Neutrophil (primary cell): ENCODE measurements at regions not wholly inside any gene's neighbourhood (a gene's known extent, or its start where the extent isn't known, plus 50 kb on each side); places are given as distances from the start of the nearest gene placed in this dataset.
"Not testable (repeated sequence)": the region's sequence is repeated elsewhere in the genome, so short reads cannot be mapped to it uniquely, and the experiment has no call there.

Experiments
- H3K27ac ChIP-seq: fragments of 200-600 bp; sonication (generic); 2 replicates; pipeline ENCODE4 v1.5.1; 2016; ENCODE audit warnings: mild to moderate bottlenecking, moderate library complexity
- H3K27me3 ChIP-seq: fragments of 200-600 bp; sonication (generic); 2 replicates; pipeline ENCODE4 v1.6.0; 2016; ENCODE audit warnings: mild to moderate bottlenecking
- H3K36me3 ChIP-seq: fragments of 200-600 bp; sonication (generic); 2 replicates; pipeline ENCODE4 v1.5.1; 2017
- H3K4me1 ChIP-seq, 2 experiments: fragments of 200-600 bp in 1 of 2; sonication (generic) in 1 of 2; 1 replicate in 1 of 2; 2 replicates in 1 of 2; pipeline versions ENCODE4 v1.5.1 to v1.6.1; 2013 to 2016; ENCODE audit warnings: low read depth in 1 of 2, low read length in 1 of 2, mild to moderate bottlenecking in 1 of 2, moderate library complexity in 1 of 2; ENCODE audit not compliant: control insufficient read depth in 1 of 2, insufficient read depth in 1 of 2
- H3K4me3 ChIP-seq, 2 experiments: fragments of 200-600 bp in 1 of 2; sonication (generic) in 1 of 2; 1 replicate in 1 of 2; 2 replicates in 1 of 2; pipeline ENCODE4 v1.5.1; 2013 to 2016; ENCODE audit warnings: low read depth in 1 of 2, low read length in 1 of 2, mild to moderate bottlenecking in 1 of 2, moderate library complexity in 1 of 2
- H3K9me3 ChIP-seq: fragments of 200-600 bp; sonication (generic); 2 replicates; pipeline ENCODE4 v1.5.1; 2016
- TF ChIP-seq, protein P1 (sequence below): fragments of 200-600 bp; sonication (generic); IDR thresholded peaks from 2 replicates; pipeline ENCODE4 v1.5.1; 2016; ENCODE audit warnings: antibody characterized with exemption

DNA sequence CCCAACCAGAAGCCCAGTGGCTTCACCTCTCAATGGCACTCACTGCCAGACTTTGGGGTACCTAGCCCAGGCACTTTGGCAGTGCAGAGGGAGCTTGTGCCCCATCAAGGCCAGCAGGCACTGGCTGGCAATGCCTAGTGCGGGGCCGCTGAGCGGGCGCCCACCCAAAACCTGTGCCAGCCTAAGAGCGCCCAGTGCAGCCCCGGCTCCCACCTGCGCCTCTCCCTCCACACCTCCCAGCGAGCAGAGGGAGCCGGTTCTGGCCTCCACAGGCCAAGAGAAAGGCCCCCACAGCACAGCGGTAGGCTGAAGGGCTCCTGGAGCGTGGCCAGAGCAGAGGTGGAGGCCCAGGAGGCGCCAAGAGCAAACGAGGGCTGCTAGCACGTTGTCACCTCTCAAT is 930.8 kb downstream of the IPMK start:
- TF ChIP-seq, protein P1, sequence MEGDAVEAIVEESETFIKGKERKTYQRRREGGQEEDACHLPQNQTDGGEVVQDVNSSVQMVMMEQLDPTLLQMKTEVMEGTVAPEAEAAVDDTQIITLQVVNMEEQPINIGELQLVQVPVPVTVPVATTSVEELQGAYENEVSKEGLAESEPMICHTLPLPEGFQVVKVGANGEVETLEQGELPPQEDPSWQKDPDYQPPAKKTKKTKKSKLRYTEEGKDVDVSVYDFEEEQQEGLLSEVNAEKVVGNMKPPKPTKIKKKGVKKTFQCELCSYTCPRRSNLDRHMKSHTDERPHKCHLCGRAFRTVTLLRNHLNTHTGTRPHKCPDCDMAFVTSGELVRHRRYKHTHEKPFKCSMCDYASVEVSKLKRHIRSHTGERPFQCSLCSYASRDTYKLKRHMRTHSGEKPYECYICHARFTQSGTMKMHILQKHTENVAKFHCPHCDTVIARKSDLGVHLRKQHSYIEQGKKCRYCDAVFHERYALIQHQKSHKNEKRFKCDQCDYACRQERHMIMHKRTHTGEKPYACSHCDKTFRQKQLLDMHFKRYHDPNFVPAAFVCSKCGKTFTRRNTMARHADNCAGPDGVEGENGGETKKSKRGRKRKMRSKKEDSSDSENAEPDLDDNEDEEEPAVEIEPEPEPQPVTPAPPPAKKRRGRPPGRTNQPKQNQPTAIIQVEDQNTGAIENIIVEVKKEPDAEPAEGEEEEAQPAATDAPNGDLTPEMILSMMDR, result no peak
- Histone ChIP-seq H3K27ac (no peak overlapping the region), H3K27me3 (no peaks in the 10 kb centered on the region), H3K4me1 (no peaks in the 10 kb centered on the region), H3K36me3 (no peaks in the 10 kb centered on the region), H3K4me3 (no peak overlapping the region), H3K9me3 (no peaks in the 10 kb centered on the region)

DNA sequence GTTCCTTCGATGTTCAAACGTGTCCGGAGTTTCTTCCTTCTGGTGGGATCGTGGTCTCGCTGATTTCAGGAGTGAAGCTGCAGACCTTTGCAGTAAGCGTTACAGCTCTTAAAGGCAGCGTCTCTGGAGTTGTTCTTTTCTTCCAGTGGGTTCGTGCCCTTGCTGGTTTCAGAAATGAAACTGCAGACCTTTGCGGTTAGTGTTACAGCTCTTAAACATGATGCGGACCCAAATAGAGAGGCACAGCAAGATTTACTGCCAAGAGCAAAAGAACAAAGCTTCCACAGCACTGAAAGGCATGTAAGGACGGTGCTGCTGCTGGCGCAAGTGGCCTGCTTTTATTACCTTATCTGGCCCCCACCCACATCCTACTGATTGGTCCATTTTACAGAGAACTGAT is 931.4 kb downstream of the IPMK start:
- no peaks in the 10 kb centered on the region for H3K9me3 ChIP-seq
- TF ChIP-seq, protein P1, result no peak
- H3K27me3 ChIP-seq, result no peaks in the 10 kb centered on the region
- H3K4me1 ChIP-seq, result no peaks in the 10 kb centered on the region
- no peaks in the 10 kb centered on the region for H3K36me3 ChIP-seq
- no peak overlapping the region for H3K4me3 ChIP-seq
- H3K27ac ChIP-seq, result no peak overlapping the region

DNA sequence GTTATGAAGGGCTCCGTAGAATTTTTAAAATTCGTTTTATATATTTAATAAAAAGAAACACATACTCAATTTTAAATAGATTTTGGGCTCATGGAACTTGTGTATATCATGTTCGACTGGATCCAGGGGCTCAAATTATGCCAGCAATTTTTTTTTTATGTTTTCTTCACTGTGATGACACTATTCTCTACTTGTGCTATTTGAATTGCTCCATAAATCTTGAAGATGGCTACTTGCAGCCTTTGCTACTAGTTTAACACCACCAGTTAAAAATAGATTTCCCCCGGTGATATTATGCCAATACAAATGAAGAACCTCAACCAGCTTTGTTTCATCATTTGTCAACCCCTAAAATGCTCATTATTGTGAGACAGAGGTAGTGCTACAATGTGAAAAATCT is 933.2 kb downstream of the IPMK start:
- Histone ChIP-seq H3K9me3 (no peaks in the 10 kb centered on the region), H3K4me3 (no peak overlapping the region), H3K4me1 (no peaks in the 10 kb centered on the region), H3K27me3 (no peaks in the 10 kb centered on the region), H3K27ac (no peak overlapping the region), H3K36me3 (no peaks in the 10 kb centered on the region)
- TF ChIP-seq, protein P1, result no peak

DNA sequence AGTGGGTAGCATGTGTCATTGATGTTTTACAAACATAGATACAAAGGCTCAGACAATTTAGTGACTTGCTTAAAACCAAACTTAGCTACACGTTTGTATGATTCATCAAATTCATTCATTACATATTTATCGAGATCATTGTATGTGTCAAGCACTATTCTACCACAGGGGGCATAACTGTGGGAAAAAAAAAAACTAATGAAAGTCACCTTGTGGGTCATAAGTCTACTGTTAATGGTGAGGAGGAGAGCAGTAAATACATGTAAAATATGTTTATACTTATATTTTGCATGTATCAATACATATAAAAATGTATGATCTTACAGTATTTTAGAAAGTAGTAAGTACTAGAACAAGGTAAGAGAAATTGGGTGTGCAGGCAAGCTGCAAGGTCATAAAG is 933.8 kb downstream of the IPMK start:
- TF ChIP-seq, protein P1, result no peak
- Histone ChIP-seq H3K27ac (no peak overlapping the region), H3K4me1 (no peaks in the 10 kb centered on the region), H3K36me3 (no peaks in the 10 kb centered on the region), H3K27me3 (no peaks in the 10 kb centered on the region), H3K4me3 (no peak overlapping the region), H3K9me3 (no peaks in the 10 kb centered on the region)

DNA sequence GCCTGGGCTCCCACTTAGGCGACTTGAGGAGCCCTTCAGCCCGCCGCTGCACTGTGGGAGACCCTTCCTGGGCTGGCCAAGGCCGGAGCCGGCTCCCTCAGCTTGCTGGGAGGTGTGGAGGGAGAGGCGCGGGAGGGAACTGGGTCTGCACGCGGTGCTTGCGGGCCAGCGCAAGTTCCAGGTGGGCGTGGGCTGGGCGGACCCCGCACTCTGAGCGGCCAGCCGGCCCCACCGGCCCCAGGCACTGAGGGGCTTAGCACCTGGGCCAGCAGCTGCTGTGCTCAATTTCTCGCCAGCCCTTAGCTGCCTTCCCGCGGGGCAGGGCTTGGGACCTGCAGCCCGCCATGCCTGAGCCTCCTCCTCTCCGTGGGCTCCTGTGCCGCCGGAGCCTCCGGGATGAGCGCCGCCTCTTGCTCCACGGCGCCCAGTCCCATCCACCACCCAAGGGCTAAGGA is 946.3 kb downstream of the IPMK start:
- not testable (repeated sequence) for H3K4me1 ChIP-seq, H3K36me3 ChIP-seq, H3K27me3 ChIP-seq, H3K27ac ChIP-seq, H3K4me3 ChIP-seq, H3K9me3 ChIP-seq

DNA sequence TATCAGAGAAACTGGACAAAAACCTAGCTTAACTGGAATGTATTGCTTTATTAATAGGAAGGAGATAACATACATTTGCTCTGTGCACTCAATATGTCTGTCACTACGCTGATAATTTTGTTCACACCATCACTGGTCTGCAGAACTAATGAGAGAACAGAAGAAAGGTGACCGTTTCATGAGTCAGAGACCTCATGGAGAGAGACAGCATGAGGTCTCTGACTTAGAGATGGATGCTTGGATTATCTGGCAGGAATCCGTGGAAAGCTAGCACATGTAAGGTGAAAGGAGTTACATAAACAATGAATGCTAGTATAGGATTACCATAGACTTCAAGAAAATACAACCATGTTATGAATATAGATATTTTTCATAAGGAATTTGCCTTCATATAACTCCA is 947.3 kb downstream of the IPMK start:
- no peaks in the 10 kb centered on the region for H3K27me3 ChIP-seq
- H3K27ac ChIP-seq, result no peak overlapping the region
- no peaks in the 10 kb centered on the region for H3K36me3 ChIP-seq
- H3K4me3 ChIP-seq, result no peak overlapping the region
- no peaks in the 10 kb centered on the region for H3K4me1 ChIP-seq
- H3K9me3 ChIP-seq, result no peaks in the 10 kb centered on the region
- TF ChIP-seq, protein P1, result no peak
